ENCODE measurements at regions not wholly inside any gene's neighbourhood (a gene's known extent, or its start where the extent isn't known, plus 50 kb on each side); places are given as distances from the start of the nearest gene placed in this dataset.

DNA sequence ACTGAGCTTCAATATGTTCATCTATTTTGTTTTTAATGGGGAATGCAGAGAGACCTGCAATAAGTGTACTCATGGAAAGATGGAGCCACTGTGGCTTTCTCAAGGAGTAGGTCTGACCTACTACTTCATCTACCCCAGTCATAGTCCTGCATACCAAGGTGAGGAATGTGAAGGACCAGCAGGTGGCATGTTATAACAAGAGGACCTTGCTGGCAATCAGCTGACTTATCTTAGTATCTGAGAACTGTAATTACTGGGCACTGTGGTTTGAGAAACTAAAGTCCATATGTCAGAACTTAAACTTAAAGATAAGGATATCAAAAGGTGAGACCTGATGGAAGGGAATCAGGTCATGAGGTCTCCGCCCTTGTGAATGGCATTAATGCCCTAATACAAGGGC lies 1104.2 kb downstream of the BCL11A start:
- TF ChIP-seq, protein P1, sequence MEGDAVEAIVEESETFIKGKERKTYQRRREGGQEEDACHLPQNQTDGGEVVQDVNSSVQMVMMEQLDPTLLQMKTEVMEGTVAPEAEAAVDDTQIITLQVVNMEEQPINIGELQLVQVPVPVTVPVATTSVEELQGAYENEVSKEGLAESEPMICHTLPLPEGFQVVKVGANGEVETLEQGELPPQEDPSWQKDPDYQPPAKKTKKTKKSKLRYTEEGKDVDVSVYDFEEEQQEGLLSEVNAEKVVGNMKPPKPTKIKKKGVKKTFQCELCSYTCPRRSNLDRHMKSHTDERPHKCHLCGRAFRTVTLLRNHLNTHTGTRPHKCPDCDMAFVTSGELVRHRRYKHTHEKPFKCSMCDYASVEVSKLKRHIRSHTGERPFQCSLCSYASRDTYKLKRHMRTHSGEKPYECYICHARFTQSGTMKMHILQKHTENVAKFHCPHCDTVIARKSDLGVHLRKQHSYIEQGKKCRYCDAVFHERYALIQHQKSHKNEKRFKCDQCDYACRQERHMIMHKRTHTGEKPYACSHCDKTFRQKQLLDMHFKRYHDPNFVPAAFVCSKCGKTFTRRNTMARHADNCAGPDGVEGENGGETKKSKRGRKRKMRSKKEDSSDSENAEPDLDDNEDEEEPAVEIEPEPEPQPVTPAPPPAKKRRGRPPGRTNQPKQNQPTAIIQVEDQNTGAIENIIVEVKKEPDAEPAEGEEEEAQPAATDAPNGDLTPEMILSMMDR (IDR thresholded peaks at IDR 0.05): no peak
- no peak for TF ChIP-seq EZH2 (IDR thresholded peaks at IDR 0.05; ENCODE audit: borderline replicate concordance, insufficient read depth, low read depth, low read length, poor library complexity, severe bottlenecking)
